ENCODE measurements at regions not wholly inside any gene's neighbourhood (a gene's known extent, or its start where the extent isn't known, plus 50 kb on each side); places are given as distances from the start of the nearest gene placed in this dataset.

GRCh38 chr3:26425076-26425475 is 197.5 kb upstream of the LRRC3B start:
- no peak for TF ChIP-seq CTCF (IDR thresholded peaks at IDR 0.05)
- no peak for TF ChIP-seq ZFX (IDR thresholded peaks at IDR 0.05; ENCODE audit: borderline replicate concordance)
